ENCODE measurements at regions not wholly inside any gene's neighbourhood (a gene's known extent, or its start where the extent isn't known, plus 50 kb on each side); places are given as distances from the start of the nearest gene placed in this dataset.

DNA sequence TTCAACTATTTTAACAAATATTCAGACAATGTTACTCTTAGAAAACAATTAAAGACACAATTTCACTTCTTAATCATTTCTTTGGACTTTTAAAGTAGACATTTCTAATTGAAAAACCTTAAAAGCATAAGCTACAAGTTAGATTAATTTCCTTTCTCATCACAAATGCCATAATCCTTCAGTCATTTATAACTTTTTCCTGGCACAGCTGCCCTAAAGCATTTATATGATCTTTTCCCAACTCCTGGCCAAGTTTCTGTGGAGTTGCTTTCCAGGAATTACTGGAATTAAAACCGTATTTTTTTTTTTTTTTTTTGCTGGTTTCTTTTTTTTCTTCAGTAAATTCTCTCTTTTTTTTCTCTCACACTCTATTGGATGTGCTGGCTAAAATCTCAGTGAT lies 615.9 kb downstream of the TBC1D4 start:
- TF ChIP-seq, protein P1, sequence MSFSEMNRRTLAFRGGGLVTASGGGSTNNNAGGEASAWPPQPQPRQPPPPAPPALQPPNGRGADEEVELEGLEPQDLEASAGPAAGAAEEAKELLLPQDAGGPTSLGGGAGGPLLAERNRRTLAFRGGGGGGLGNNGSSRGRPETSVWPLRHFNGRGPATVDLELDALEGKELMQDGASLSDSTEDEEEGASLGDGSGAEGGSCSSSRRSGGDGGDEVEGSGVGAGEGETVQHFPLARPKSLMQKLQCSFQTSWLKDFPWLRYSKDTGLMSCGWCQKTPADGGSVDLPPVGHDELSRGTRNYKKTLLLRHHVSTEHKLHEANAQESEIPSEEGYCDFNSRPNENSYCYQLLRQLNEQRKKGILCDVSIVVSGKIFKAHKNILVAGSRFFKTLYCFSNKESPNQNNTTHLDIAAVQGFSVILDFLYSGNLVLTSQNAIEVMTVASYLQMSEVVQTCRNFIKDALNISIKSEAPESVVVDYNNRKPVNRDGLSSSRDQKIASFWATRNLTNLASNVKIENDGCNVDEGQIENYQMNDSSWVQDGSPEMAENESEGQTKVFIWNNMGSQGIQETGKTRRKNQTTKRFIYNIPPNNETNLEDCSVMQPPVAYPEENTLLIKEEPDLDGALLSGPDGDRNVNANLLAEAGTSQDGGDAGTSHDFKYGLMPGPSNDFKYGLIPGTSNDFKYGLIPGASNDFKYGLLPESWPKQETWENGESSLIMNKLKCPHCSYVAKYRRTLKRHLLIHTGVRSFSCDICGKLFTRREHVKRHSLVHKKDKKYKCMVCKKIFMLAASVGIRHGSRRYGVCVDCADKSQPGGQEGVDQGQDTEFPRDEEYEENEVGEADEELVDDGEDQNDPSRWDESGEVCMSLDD (CRISPR knock-in tag; IDR thresholded peaks at IDR 0.05; ENCODE audit: borderline replicate concordance), result no peak
- TF ChIP-seq, protein P2, sequence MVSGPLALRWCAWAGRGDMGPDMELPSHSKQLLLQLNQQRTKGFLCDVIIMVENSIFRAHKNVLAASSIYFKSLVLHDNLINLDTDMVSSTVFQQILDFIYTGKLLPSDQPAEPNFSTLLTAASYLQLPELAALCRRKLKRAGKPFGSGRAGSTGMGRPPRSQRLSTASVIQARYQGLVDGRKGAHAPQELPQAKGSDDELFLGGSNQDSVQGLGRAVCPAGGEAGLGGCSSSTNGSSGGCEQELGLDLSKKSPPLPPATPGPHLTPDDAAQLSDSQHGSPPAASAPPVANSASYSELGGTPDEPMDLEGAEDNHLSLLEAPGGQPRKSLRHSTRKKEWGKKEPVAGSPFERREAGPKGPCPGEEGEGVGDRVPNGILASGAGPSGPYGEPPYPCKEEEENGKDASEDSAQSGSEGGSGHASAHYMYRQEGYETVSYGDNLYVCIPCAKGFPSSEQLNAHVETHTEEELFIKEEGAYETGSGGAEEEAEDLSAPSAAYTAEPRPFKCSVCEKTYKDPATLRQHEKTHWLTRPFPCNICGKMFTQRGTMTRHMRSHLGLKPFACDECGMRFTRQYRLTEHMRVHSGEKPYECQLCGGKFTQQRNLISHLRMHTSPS (CRISPR knock-in tag; IDR thresholded peaks at IDR 0.05; ENCODE audit: low read depth), result no peak
- TF ChIP-seq, protein P3, sequence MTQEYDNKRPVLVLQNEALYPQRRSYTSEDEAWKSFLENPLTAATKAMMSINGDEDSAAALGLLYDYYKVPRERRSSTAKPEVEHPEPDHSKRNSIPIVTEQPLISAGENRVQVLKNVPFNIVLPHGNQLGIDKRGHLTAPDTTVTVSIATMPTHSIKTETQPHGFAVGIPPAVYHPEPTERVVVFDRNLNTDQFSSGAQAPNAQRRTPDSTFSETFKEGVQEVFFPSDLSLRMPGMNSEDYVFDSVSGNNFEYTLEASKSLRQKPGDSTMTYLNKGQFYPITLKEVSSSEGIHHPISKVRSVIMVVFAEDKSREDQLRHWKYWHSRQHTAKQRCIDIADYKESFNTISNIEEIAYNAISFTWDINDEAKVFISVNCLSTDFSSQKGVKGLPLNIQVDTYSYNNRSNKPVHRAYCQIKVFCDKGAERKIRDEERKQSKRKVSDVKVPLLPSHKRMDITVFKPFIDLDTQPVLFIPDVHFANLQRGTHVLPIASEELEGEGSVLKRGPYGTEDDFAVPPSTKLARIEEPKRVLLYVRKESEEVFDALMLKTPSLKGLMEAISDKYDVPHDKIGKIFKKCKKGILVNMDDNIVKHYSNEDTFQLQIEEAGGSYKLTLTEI (CRISPR knock-in tag; conservative IDR thresholded peaks at IDR 0.05), result no peak
- TF ChIP-seq EP300 (IDR thresholded peaks at IDR 0.05; ENCODE audit: low read depth in 2 of 2, low read length in 2 of 2), result no peak
- no peak for TF ChIP-seq EP300 (CRISPR knock-in tag; IDR thresholded peaks at IDR 0.05; ENCODE audit: borderline replicate concordance)
- no peak for TF ChIP-seq ZNF33B (CRISPR knock-in tag; IDR thresholded peaks at IDR 0.05)
- TF ChIP-seq, protein P4, sequence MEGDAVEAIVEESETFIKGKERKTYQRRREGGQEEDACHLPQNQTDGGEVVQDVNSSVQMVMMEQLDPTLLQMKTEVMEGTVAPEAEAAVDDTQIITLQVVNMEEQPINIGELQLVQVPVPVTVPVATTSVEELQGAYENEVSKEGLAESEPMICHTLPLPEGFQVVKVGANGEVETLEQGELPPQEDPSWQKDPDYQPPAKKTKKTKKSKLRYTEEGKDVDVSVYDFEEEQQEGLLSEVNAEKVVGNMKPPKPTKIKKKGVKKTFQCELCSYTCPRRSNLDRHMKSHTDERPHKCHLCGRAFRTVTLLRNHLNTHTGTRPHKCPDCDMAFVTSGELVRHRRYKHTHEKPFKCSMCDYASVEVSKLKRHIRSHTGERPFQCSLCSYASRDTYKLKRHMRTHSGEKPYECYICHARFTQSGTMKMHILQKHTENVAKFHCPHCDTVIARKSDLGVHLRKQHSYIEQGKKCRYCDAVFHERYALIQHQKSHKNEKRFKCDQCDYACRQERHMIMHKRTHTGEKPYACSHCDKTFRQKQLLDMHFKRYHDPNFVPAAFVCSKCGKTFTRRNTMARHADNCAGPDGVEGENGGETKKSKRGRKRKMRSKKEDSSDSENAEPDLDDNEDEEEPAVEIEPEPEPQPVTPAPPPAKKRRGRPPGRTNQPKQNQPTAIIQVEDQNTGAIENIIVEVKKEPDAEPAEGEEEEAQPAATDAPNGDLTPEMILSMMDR (CRISPR knock-in tag; IDR thresholded peaks at IDR 0.05), result no peak
- TF ChIP-seq HIVEP1 (CRISPR knock-in tag; IDR thresholded peaks at IDR 0.05), result no peak
- TF ChIP-seq ATF7-NPFF (CRISPR knock-in tag; IDR thresholded peaks at IDR 0.05; ENCODE audit: low read depth), result no peak
- TF ChIP-seq HDAC6 (IDR thresholded peaks at IDR 0.05; ENCODE audit: low read depth, low read length), result no peak
- TF ChIP-seq, protein P5, sequence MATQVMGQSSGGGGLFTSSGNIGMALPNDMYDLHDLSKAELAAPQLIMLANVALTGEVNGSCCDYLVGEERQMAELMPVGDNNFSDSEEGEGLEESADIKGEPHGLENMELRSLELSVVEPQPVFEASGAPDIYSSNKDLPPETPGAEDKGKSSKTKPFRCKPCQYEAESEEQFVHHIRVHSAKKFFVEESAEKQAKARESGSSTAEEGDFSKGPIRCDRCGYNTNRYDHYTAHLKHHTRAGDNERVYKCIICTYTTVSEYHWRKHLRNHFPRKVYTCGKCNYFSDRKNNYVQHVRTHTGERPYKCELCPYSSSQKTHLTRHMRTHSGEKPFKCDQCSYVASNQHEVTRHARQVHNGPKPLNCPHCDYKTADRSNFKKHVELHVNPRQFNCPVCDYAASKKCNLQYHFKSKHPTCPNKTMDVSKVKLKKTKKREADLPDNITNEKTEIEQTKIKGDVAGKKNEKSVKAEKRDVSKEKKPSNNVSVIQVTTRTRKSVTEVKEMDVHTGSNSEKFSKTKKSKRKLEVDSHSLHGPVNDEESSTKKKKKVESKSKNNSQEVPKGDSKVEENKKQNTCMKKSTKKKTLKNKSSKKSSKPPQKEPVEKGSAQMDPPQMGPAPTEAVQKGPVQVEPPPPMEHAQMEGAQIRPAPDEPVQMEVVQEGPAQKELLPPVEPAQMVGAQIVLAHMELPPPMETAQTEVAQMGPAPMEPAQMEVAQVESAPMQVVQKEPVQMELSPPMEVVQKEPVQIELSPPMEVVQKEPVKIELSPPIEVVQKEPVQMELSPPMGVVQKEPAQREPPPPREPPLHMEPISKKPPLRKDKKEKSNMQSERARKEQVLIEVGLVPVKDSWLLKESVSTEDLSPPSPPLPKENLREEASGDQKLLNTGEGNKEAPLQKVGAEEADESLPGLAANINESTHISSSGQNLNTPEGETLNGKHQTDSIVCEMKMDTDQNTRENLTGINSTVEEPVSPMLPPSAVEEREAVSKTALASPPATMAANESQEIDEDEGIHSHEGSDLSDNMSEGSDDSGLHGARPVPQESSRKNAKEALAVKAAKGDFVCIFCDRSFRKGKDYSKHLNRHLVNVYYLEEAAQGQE (IDR thresholded peaks at IDR 0.05; ENCODE audit: borderline replicate concordance in 1 of 2, low read depth in 1 of 2, low read length in 2 of 2), result no peak
- no peak for TF ChIP-seq ZNF768 (CRISPR knock-in tag; IDR thresholded peaks at IDR 0.05)
- TF ChIP-seq RELA (CRISPR knock-in tag; IDR thresholded peaks at IDR 0.05), result no peak
